Dedifferentiated amniotic fluid mesenchymal stem cell (primary cell): ENCODE measurements at regions not wholly inside any gene's neighbourhood (a gene's known extent, or its start where the extent isn't known, plus 50 kb on each side); places are given as distances from the start of the nearest gene placed in this dataset.

Experiments
- DNase-seq: peaks from one replicate; pipeline ENCODE4 v3.0.0-alpha.2; 2016; ENCODE audit errors: extremely low spot score

DNA sequence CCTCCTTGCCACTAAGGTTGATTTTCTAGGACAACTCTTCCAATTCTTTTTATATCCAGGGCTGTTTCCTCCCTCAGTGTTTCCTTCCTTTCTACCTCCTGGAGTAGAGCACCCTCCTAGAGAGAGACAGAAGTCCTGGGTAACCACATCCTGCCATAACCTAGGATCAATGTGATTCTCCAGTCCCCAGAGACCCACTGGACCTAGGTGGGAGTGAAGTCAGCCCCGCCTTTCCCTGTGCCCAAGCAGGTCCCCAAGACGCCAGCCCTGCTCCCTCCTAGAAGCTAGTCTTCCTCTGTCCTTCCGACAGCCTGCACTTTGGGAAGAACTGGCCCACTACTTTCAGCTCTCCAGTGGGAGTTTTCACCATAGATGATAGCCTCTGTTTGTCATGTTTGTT lies 166.8 kb upstream of the PLEKHG7 start:
- DNase-seq: no peak

DNA sequence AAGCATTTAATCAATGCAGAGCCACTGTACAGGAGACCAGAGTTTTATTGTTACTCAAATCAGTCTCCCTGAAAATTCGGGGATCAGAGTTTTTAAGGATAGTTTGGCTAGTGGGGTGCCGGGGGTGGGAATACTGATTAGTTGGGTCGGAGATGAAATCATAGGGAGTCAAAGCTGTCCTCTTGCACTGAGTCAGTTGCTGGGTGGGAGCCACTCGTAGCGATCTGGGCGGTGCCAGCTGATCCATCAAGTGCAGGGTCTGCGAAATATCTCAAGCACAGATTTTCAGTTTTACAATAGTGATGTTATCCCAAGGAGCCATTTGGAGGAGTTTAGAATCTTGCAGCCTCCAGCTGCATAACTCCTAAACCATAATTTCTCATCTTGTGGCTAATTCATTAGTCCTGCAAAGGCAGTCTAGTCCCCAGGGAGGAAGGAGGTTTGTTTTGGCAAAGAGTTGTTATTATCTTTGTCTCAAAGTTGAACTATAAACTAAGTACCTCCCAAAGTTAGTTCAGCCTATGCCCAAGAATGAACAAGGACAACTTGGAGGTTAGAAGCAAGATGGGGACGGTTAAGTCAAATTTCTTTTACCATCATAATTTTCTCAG lies 169.4 kb upstream of the PLEKHG7 start:
- DNase-seq: no peak

DNA sequence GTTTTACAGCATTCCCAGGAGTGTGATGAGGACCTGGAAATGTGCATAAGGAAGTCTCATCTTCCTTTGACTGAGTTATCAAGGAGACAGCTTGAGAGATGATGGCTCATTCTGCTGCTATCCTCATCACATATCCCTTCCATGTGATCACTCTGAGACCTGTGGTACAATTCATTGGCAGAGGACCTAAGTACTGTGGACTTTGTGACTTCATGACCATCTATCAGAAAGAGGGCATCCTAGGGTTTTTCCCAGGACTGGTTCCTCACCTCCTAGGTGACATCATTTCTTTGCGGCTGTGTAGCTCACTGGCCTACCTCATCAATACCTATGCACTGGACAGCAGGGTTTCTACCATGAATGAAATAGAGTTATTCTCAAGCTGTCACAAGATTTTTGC lies 172.1 kb upstream of the PLEKHG7 start:
- DNase-seq: no peak

DNA sequence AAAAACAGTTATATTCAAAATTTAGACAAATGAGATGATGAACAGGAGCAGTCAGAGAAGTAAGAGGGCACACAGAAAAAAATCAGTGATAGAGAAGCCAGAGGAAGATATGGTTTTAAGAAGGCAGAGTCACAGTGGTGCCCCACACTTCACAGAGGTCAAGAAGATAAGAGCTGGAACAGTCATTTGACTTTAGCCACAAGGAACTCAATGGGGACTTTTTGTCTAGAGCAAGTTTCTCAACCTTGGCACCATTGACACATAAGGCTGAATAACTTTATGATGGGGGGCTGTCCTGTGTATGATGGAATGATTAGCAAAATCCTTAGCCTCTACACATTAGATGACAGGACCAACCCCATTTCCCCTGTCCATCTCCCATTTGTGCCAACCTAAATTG lies 172.8 kb upstream of the PLEKHG7 start:
- no peak for DNase-seq

DNA sequence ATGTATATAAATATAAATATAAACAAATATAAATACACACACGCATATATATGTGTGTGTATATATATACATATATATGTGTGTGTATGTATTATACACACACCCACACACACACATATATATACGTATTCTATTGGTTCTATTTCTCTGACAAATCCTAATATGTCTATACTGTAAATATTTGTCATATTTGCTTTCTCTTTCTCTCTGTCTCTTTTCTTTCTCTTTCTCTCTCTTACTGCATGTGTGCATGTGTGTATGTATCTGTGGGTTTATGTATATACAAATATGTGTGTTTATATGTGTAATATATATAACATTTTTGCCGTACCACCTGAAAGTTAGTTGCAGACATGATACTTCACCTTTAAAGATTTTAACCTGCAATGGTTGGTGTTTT lies 174.2 kb upstream of the PLEKHG7 start:
- DNase-seq: no peak

DNA sequence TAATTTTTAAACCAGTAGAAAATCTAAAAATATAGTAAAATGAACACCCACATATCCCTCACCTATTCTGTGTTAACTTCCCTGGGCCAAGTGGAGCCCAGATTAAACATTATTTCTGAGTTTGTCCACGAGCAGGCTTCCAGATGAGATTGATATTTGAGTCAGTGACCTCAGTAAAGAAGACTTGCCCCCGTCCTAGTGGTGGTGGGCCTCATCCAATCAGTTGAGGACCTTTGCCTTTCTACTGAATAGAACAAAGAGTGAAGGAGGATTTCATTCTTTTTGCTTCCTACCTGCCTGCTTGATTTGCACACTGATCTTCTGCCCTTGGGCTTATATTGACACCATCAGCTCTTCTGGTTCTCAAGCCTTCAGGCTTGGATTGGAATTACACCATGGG lies 174.7 kb upstream of the PLEKHG7 start:
- no peak for DNase-seq

DNA sequence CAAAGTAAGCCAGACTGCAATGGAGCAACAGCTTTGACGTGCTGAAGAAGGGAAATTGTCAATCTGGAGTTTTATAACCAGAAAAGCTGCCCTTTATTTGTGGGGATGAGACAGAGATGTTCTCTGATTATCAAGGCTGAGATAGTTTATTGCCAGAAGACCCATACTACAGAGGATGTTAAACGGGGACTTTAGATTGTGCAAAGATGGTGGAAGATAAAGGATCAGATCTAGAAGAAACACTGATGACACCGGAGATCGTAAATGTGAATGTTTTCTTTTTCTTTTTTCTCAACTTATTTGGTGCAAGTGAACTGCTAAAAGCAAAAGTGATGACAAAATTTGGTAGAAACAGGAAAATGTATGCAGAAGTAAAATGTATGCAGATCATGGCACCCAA lies 178.3 kb upstream of the PLEKHG7 start:
- no peak for DNase-seq

DNA sequence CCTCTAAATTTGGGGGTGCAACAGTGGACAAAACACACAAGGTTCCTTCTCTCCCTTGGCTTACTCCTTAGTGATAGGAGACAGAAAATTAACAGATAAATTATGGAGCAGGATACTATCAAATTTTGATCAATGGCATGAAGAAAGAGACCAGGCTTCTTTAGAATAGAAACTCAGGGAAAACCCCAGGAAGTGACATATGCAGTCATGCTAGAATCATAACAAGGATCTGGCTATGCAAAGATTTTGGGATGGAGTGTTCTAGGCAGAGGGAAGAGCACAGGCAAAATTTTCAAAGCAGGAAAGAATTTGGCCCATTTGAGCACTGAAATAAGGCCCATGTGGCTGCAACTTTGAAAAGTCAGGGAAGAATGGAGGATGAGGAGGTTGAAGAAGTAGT lies 182.3 kb upstream of the PLEKHG7 start:
- no peak for DNase-seq

DNA sequence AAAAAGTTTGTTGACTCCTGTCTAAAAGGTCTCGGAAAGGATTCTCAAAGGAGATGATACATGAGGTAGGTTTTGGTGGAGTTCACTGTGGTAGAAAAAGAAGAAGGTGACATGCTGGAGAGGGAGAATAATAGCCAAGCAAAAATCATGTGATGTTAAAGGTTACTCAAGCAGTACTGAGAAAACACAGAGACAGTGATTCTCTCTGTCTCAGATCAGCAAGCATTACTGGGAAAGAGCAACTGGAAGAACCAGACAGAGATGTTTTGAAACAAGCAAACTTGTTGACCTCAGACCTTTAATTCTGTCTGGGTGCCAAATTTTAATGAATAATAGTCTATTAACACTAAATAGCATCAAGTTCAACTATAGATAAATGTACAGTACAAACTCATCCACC lies 183.5 kb upstream of the PLEKHG7 start:
- no peak for DNase-seq

DNA sequence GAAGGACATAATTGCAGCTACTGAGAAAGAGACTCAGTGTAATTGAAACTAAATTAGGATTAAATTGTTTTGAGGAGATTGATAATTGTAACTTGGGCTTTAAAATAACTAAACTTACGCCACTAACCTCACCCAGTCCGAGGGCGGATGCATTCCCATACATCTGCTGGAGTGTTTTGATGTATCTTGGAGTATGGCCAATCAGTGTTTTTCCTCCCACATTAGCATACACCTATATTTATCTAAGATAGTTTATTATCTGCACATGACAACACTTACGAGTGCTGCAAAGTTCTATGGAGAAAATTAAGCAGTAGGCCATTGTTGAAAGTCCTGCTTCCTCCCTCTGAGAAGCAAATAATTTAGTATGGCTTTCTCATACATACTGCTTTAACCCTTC lies 184.7 kb upstream of the PLEKHG7 start:
- DNase-seq: no peak

DNA sequence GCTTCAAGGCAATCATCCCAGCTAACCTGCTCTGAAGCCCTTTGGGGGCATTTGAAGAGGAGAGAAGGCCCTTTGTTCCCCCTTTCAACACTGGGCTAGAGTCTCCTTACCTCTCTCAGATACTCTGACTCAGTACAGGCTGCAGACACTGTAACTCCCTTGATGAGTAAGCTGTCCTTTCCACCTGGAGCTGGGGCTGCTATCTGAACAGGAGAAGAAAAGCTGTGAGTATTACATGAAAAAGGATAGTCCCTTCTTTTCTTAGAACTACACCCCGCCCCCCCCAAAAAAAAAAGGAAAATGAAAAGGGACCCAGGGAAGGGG lies 186.6 kb upstream of the PLEKHG7 start:
- no peak for DNase-seq

DNA sequence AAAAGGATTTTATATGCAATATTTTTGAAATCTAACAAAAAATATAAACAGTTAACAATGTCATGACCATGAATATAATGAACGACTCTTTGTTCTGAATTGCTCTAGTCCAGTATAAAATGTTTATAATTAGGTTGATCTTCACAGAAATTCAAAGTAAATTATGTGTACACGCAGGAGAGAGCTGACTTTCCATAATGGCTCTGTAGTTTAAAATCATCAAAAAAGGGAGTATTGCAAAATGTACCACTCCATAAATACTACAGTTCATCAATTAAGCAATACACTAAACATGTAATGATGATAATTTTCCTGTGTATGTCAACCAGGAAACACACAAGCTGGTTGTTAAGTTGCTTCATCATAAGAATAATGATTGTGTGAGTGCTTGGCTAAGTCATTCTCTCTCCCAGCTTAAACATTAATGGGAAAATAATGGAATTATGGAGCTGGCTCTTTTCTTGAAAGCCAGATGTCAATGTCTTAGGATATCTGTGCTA lies 189.5 kb upstream of the PLEKHG7 start:
- DNase-seq: no peak

DNA sequence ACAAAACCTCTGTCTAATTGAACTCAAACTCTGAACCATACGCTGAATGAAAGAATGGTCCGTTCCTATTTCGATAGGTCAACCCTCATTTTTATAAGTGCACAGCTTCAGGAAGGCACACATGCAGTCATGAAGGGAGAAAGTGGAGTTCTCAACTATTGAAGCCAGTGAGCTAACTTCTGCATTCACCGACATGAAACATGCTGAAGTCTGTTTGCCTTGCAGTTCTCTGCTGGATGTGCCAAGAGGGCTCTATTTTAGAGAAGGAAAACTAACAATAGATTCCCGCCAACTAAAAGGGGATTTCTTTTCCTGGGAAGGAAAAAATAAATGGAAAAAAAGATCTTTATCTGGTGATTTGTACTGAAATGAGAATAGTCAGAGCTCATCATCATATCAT lies 191.0 kb upstream of the PLEKHG7 start:
- DNase-seq: no peak

DNA sequence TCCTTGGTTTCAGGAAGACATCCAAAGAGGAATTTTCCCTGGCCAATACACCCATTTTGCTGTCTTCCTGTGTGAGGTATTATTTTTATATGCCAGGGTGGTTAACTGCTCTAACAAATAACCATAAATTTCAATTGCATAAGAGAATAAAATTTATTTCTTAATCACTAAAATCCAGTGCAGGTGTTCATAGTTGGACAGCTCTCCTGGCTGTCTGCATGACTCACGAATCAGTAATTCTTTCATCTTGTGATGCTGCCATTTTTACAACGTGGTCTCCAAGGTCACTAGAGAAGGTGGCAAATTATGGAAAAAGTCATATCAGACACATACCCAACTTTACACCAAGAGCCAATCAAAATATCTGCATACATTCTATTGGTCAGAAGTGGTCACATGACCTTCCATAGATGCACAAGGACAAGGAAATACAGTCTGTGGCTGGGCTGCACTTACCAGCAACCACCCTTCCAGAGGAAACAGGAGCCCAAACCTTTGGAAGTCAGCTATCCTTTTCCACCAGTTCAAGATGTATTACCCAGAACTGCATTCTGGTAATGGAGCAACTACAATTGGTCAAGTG lies 193.5 kb upstream of the PLEKHG7 start:
- DNase-seq: no peak

DNA sequence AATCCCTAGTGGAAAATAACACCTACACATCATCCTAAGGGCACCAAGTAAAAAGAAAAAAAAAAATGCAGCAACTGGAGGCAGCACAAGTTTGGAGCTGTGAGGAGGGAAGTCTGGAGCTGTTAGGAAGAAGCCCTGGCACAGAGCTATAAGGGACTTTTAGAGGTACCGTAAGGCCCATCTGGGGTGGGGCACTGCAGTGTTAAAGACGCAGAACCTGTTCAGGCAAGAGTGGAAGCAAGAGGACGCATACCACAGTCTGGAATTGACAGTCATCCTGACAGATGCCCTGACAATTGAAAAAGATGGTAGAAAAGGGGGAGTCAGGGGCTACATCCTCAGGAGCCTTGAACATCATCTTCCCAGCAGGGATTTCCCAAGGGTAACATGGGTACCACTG lies 195.9 kb upstream of the PLEKHG7 start:
- DNase-seq: no peak

DNA sequence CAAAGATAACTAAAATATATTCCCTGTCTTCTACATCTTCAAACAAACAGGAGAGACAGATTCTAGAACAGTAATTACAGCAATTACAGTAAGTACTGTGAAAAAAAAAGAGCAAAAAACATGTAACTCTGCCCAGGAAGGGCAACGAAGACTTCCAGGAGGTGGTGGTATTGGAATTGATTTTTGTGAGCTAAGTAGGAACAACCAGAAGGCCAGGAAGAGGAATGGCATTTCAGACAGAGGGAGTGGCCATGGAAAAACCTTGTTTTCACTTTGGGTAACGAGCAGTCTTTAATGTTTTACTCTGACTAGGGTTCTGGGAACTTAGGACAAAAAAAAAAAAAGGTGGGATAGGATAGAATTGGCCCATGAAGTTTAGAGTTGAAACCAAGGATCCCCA lies 196.3 kb upstream of the PLEKHG7 start:
- DNase-seq: no peak

DNA sequence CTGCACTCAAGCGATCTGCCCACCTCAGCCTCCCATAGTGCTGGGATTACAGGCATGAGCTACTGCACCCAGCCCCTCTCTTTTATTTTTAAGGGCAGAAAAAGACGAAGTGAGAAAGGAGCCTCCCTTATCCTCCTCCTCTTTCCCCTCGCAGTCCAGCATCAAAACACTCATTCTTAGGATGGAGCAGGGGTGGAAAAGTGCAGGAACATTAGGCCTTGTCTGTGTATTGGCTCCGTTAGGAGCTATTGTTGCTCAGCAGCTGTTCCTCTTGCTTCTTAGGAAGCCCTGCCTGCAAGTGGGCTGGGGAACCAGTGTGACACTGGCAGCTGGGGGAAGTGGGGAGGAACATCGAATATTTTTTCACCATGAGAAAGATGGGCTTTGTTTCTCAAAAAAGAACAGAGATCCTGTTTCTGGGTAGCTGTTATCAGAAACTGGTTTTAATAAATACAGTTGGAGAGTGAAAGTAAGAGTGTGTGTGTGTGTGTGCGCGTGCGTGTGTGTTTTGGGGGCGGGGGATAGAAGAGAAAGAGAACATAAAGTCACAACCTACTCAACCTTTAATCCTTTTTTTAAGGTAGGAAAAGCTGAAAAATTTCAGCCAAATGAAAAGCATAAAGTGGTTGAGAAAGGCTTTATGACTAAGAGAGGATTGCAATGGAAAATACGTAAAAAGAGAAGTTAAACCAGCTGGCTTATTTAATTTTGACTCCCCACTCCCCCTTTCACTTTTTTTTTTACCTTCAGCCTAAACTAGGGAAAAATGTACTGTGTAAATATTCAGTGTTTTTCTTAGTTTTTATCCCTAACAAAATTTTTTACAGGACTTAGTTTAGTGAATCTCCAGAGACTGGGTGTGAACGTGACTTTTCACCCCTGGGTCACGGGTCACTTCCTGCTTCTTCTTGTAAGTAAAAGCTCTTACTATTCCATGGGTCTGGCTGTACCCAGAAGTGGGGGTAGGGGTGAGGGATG lies 197.2 kb upstream of the PLEKHG7 start:
- no peak for DNase-seq

DNA sequence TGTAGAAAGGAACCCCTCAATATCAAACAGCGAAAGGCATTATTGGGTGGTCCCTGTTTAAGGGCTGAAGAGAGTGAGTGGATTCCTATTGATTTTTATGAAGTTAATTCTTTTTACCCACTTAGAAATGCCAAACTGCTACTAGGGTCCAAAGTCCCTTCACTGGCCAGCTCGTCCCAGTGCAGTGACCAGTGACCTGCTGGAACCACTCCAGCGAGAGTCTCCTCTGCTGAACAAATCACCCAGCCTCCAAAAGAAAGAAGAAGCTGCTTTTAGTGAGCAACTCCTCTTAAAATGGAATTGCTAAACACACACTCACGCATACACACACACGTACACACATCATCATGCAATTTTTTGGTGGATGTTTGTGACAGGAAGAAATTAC lies 198.2 kb upstream of the PLEKHG7 start:
- DNase-seq: no peak

DNA sequence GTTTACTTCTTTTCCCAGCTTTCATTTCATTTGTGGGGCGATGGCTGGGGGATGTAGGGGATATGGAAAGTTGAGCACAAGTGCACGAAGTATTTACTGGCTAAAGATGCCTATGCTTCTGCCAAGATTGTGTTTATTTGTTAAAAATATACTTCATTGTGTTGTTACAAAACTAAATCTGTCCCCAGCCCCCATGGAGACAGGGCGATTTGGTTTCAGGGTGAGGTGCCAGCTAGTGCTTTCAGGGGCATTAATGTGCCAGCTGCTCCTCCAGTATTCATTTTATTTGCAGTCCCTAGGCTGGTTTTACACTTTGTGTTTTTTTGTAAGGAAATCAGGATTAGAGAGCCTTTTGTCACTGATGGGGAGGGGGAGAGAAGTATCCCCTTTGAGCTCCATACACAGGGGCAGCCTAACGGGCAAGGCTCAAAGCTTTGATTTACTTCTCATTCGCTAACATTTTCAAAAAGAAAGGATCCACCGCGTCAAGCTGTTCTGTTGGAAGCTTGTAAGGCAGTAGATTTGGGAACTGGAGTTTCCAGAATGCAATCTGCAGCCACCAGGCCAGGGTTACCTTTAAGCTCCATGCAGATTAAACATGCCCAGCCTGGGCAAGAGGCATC lies 198.7 kb upstream of the PLEKHG7 start:
- no peak for DNase-seq

DNA sequence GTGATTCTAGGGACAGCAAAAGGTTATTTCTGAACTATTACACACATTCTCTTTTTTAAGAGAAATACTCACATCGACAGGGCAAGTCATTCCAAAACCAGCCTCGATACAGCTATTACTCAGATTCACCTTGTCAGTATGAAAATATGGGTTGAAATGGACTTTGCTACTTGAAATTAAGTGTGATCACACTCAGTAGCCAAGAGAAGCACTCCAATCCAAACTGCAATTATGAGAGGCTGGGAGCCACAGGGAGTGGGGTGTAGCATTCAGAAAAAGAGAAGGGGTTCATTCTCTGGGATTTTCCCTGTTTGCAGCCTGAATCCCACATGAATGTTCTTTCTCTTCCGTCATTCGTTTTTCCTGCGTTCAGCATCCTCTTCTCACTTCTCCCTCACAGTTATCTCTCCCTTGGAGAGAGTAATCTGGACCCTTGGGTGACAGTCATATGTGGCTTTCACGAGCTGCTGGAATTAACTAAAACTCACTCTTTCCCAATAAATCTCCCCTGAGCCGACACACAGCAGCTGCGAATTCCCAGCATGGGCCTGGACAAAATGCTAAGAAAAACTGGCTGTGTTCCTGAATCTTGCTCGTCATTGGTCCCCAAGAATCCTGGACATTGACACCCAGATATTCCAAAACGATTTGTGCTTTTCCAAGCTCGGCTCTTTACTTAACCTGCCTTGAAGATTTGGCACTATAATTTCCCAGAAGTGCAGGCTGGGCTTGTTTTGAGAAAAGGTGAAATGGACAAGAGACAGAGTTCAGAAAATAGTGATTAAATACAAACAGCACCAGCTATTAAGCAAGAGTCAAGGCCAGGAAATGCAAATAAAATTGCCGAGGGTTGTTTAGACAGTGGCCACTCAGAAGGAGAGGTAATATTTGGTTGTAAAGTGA lies 199.5 kb upstream of the PLEKHG7 start:
- no peak for DNase-seq

DNA sequence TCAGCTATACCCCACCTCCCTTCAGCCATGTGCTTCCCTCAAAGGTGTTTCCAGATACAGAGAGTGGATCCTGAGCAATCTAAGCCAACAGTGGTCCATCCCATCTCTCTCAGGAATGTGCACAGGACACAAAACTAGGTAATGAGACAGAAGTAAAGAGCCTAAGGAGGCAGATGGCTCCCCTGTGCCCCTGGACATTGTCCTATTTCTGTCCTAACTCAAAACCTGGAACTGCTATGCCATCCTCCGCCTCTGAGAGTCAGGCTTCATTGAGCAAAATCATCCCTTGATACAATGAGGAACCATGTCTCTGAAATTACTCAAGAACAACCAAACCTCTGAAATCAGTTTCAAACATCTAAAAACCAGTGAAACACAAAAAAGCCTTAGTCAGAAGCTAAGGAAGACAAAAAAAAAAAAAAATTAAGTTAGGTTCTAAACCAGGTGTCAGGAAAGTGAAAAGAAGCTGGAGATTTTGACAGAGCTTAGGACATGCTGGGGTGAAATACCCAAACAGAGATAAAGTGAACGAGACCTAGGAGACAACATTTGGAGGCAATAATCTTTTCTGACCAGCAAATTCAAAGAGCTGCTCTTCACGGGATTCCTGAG lies 200.3 kb upstream of the PLEKHG7 start:
- DNase-seq: no peak
